CD4-positive, alpha-beta T cell treated with Interferon alpha-2 for 1 hour (primary cell): ENCODE measurements at regions not wholly inside any gene's neighbourhood (a gene's known extent, or its start where the extent isn't known, plus 50 kb on each side); places are given as distances from the start of the nearest gene placed in this dataset.
"Not testable (repeated sequence)": the region's sequence is repeated elsewhere in the genome, so short reads cannot be mapped to it uniquely, and the experiment has no call there.

Experiments used
- DNase-seq, 2 donors: peaks; one replicate each; pipeline ENCODE4 v3.0.0-alpha.2; 2020 to 2022

GRCh38 chr2:172262486-172262885, 159.8 kb upstream of the DLX2 start:
- no peak for DNase-seq

DNA sequence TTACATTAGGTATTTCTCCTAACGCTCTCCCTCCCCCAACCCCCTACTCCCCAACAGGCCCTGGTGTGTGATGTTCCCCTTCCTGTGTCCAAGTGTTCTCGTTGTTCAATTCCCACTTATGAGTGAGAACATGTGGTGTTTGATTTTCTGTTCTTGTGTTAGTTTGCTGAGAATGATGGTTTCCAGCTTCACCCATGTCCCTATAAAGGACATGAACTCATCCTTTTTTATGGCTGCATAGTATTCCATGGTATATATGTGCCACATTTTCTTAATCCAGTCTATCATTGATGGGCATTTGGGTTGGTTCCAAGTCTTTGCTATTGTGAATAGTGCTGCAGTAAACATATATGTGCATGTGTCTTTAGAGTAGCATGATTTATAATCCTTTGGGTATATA, 162.1 kb upstream of the DLX2 start:
- not testable (repeated sequence) for DNase-seq

DNA sequence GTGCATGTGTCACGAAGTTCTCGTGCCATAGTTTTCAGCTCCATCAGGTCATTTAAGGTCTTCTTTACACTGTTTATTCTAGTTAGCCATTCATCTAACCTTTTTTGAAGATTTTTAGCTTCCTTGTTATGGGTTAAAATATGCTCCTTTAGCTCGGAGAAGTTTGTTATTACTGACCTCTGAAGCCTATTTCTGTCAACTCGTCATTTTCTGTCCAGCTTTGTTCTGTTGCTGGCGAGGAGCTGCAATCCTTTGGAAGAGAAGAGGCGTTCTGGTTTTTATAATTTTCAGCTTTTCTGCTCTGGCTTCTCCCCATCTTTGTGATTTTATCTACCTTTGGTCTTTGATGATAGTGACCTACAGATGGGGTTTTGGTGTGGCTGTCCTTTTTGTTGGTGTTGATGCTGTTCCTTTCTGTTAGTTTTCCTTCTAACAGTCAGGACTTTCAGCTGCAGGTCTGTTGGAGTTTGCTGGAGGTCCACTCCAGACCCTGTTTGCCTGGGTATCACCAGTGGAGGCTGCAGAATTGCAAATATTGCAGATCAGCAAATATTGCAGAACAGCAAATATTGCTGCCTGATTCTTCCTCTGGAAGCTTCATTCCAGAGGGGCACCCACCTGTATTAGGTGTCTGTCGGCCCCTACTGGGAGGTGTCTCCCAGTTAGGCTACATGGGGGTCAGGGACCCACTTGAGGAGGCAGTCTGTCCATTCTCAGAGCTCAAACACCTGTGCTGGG, 157.7 kb upstream of the ITGA6 start:
- not testable (repeated sequence) for DNase-seq

- DNase-seq, result peak in 1 of 2 donors; percentile 10
Measured at GRCh38 chr2:172270278-172271079, 156.9 kb upstream of the ITGA6 start.

GRCh38 chr2:172273910-172274571, 153.3 kb upstream of the ITGA6 start:
- DNase-seq, result no peak

DNA sequence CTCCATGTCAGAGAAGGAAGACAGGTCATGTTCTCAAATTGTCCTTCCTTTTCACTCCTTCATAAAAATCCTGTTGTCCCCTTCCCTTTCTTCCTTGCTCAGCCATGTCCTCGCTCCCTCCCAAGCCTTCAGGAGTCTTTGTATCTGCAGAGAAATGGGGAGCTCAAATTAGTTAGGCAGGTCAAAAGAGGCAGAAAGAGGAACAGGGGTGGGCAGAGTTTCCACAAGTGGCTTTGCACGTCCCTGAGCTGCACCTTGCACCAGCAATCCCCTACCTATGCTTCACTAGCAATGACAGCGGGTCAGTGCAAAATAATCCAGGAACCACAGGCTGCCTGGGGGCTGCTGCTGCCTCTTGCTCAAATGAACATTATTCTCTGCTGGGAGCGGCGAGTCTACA, 152.1 kb upstream of the ITGA6 start:
- no peak for DNase-seq

DNA sequence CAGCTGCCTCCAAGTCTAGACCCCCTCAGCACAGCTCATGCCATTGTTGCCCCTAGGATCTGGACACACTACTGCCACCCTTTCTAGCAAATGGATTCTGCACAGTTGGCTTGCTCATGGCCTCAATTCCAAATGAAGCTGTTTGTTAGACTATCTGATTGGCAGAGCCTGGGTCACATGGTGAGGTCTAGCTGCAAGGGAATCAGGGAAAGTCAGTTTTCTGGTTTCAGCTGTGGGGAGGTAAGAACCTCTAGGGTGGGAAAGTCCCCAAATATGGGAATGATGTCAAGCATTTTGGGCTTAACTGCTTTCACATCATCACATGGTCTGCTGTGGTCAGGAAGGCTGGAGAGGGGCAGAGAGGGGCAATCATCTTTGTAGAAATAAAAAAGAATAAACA, 150.4 kb upstream of the ITGA6 start:
- no peak for DNase-seq

GRCh38 chr2:172278667-172279066, 148.7 kb upstream of the ITGA6 start:
- no peak for DNase-seq

- no peak for DNase-seq
Measured at GRCh38 chr2:172279214-172279613, 148.2 kb upstream of the ITGA6 start.

DNA sequence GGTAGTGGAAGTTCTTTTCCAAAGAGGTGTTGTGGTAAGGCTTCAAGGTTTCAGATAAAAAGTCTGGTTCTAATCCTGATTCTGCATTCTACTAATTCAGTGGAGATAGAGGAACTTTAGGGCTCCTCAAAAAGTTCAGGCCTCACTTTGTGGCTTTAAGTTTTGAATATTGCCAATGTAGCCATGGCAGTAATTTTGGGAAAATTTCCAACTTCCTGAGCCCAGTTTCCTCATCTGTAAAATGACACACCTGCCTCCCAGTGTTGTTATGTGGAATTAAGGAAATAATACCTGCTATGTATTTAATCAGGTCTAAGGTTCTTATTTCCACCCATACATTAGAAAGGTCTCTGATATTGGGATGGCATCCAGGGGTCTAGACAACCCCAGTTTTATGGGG, 147.6 kb upstream of the ITGA6 start:
- no peak for DNase-seq

GRCh38 chr2:172280571-172281361, 146.6 kb upstream of the ITGA6 start:
- peak; percentile 7 to 15 for DNase-seq

GRCh38 chr2:172281648-172282570, 145.5 kb upstream of the ITGA6 start:
- no peak for DNase-seq

GRCh38 chr2:172282944-172283343, 144.4 kb upstream of the ITGA6 start:
- no peak for DNase-seq

- DNase-seq, result no peak
Measured at GRCh38 chr2:172283476-172283875, 143.9 kb upstream of the ITGA6 start.

DNA sequence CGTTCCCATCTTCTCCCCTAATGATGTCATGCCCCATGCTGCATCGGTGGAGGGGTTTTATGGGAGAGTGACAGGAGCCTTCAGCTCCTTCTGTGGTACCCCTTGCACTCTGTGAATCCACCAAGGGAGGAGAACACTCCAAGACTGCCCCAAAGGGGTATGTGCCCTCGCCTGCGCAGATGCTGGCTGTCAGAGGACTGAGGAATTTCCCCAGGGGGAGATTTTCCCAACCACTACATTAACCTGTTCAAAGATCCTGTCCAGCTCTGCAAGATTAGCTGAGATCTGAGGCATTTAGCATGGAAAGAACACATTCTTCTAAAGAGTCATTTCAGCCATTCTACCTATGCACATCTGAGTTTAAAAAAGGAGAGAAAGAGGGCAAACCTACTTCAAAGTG, 143.2 kb upstream of the ITGA6 start:
- no peak for DNase-seq

GRCh38 chr2:172285010-172285621, 142.3 kb upstream of the ITGA6 start:
- no peak for DNase-seq

DNA sequence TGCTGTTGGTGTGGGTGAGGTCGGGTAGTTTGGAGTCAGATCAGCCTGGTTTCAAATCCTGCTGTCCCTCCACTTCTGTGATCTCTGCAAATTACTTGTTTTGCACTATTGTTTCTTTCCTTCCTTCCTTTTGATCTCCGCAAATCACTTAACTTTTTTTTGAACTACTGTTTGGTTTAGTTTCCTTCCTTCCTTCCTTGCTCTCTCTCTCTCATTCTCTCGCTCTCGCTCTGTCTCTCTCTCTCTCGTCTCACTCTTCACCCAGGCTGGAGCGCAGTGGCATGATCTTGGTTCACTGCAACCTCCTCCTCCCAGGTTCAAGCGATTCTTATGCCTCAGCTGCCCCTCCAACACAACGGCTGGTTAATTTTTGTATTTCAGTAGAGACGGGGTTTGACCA, 141.6 kb upstream of the ITGA6 start:
- DNase-seq, result no peak

DNA sequence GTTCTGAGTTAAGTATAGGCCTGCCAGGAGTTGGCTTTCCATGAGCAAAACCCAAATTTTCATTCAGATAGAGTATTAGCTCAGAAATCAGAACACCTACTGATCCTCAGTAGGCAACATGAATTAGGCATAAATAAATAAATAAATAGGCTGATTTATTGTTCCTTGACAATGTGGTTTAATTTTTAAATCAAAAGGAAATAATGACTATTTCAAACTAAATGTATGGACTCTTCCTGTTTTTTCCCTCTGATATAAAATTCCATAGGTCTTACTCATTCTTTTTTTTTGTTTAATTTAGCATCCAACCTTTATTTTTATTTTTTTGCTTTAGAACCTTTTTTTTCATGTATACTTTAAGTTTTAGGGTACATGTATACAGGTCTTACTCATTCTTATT, 140.2 kb upstream of the ITGA6 start:
- DNase-seq, result no peak

- DNase-seq, result no peak
Measured at GRCh38 chr2:172287605-172288315, 139.6 kb upstream of the ITGA6 start.

DNA sequence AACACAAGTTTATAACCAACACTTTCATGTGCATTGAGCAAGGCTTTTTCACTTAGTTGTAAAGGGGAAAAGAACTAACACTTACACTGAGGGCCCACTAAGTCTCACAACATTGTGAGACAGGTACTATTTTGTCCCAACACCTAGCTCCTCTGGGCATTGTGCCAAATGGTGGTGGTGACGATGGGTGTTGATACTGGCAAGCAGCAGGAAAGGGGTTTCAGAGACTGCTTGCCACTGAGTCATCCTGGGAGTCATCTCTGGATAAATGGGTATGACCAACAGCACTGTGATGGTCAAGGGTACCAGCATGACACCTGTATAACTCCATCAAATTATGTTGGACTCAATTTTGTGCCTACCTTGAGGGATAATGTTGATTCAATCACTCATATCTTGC, 138.8 kb upstream of the ITGA6 start:
- DNase-seq, result peak; percentile 12 to 47

DNA sequence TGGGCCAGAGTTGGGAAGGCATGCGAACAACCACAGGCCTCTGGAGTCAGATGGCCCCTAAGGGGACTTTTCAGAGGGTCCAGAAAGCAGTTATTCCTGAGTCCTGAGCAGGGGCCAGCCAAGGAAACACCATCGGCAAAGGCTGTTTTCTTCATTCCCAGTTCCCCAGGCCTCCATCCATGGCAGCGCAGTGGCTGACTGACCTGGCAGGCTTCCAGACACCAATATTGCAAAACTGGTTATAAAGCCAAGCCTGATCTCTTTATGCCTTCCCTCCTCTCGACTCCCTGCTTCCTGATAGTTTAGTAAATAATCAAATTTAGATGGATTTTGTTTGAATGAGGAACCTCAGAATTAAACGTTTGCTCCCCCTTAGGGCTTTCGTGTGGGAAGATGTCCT, 133.4 kb upstream of the ITGA6 start:
- no peak for DNase-seq
